Adipocyte (in vitro differentiated cells): ENCODE measurements at regions not wholly inside any gene's neighbourhood (a gene's known extent, or its start where the extent isn't known, plus 50 kb on each side); places are given as distances from the start of the nearest gene placed in this dataset.

Experiments
- DNase-seq: peaks from one replicate; pipeline ENCODE4 v3.0.0-alpha.2; 2015; ENCODE audit warnings: low read depth
- H3K27me3 ChIP-seq: replicated peaks from 2 replicates; pipeline ENCODE4 v1.7.0; 2013; ENCODE audit warnings: mild to moderate bottlenecking, low read length, moderate library complexity; ENCODE audit not compliant: control insufficient read depth, insufficient read depth
- H3K36me3 ChIP-seq: 2 replicates; pipeline ENCODE4 v1.7.0; 2013; ENCODE audit warnings: low read length, mild to moderate bottlenecking, moderate library complexity; ENCODE audit not compliant: control insufficient read depth, insufficient read depth, severe bottlenecking
- H3K4me1 ChIP-seq: 2 replicates; pipeline ENCODE4 v1.7.0; 2013; ENCODE audit warnings: mild to moderate bottlenecking, low read length, moderate library complexity; ENCODE audit not compliant: control insufficient read depth, insufficient read depth
- H3K4me3 ChIP-seq: 2 replicates; pipeline ENCODE4 v1.7.0; 2013; ENCODE audit warnings: mild to moderate bottlenecking, low read length, moderate library complexity
- H3K9ac ChIP-seq: 2 replicates; pipeline ENCODE4 v1.7.0; 2013; ENCODE audit warnings: mild to moderate bottlenecking, low read length, moderate library complexity
- H3K9me3 ChIP-seq: 2 replicates; pipeline ENCODE4 v1.7.0; 2013; ENCODE audit warnings: mild to moderate bottlenecking, low read length, moderate library complexity; ENCODE audit not compliant: control insufficient read depth

DNA sequence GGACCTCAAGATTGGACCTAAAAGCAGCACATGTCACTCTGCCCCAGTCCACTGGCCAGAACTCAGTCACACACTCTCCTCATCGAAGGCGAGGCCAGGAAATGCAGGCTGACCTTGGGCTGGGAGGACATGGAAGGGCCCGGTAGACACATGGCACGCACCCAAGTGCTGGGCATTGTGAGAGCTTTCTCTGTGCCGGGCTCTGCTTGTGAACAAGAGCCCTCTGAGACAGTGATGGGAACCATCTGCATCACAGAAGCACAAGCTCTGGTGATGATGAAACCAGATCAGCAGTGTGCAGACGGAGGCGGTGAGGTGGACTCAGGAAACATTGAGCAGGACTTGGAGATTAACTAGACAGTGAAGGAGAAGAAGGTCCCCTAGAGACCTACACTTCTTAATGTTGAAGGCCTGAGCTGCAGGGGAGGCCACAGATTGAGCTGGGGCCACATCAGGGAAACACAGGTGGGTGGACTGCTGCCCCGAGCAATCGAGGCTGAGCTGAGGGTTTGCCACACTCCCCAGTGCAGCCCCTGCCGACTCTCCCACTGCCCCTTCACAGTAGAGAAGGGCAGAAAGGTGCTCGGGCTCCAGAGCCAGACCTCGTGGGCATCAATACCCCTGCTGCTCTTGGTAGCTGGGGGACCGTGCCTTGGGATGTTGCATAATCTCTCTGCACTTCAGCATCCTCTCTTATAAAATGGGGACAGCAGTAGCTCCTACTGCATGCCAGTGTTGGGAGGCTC lies 1460.5 kb downstream of the TBC1D22A start:
- DNase-seq, result no peak
- Histone ChIP-seq H3K9ac (no peak overlapping the region), H3K36me3 (no peaks in the 10 kb centered on the region), H3K4me3 (no peak overlapping the region), H3K9me3 (peaks cover 16% of the 10 kb centered on the region), H3K4me1 (no peaks in the 10 kb centered on the region), H3K27me3 (no peaks in the 10 kb centered on the region)

DNA sequence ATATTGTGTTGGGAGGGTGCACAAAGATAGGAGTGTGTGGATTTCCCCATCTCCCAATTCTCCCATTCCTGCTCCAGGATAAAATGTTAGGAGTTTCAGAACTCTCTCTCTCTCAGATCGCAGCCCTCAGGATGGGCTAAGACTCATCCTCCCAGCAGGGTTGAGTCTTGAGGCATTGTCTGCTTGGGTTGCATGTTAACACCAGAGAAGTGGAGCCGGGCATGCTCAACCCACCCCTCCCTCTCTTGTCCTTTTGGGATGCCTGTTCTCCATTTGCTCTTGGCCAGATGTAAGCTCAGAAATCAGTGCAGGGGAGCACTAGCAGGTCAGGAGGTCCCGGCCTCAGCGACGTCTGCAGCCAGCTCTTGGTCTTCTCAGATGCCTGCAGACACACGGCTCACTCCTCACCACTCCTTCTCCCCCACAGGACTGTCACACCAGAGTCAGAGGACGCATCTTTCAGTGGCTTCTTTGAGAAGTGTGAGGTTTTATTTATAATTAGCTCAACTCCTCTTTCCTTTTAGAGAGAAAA lies 1456.5 kb downstream of the TBC1D22A start:
- DNase-seq, result no peak
- Histone ChIP-seq H3K9me3 (peaks cover 21% of the 10 kb centered on the region), H3K9ac (no peak overlapping the region), H3K4me1 (no peaks in the 10 kb centered on the region), H3K36me3 (no peaks in the 10 kb centered on the region), H3K27me3 (no peaks in the 10 kb centered on the region), H3K4me3 (no peak overlapping the region)

DNA sequence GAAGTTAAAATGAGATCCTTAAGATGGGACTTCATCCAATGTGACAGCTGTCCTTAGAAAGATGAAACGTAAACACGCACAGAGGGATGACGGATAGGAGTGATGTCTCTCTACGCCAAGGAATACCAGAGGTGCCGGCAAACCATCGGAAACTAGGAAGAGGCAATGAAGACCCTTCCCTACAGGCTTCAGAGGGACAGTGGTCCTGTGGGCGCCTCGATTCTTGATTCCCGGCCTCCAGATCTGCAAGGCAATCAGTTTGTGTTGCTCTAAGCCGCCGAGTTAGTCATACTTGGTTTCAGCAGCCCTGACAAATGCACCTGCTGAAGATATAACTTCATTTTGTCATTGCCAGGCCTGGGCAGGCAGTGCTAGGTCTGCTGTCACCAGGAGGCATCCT lies 1455.1 kb downstream of the TBC1D22A start:
- Histone ChIP-seq H3K36me3 (no peaks in the 10 kb centered on the region), H3K9ac (no peak overlapping the region), H3K27me3 (no peaks in the 10 kb centered on the region), H3K4me3 (no peak overlapping the region), H3K4me1 (no peaks in the 10 kb centered on the region), H3K9me3 (peaks cover 21% of the 10 kb centered on the region)
- DNase-seq, result no peak

DNA sequence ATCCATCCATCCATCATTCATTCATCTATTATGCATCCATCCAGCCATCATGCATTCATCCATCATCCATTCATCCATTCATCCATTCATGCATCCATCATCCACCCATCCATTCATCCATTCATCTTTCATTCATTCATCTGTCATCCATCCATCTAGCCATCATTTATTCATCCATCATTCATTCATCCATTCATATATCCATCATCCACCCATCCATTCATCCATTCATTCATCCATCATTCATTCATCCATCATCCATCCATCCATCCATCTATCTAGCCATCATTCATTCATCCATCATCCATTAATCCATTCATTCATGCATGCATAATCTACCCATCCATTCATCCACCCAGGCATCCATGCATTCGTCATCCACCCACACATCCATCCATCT lies 1450.3 kb downstream of the TBC1D22A start:
- no peak overlapping the region for H3K4me3 ChIP-seq
- H3K36me3 ChIP-seq, result no peaks in the 10 kb centered on the region

DNA sequence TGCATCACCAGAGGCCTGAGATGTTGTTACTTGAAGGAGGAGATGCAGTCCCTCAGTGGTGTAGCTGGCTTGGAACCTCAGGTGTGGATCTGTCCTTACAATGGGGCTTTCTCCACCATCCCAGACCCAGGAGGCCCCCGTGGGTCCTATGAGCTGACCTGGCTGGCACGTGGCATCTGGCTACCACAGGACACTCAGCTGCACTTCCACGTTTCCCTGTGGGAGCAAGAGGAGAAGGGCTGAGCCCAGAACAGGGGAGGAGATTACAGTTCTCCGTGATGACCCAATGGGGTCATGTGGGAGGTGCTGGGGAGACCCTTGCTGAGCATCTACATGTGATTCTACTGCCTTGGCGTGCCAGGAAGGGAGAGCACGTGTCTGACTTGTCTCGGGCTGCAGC lies 1448.4 kb downstream of the TBC1D22A start:
- H3K9me3 ChIP-seq, result no peaks in the 10 kb centered on the region
- H3K9ac ChIP-seq, result no peak overlapping the region
- no peak for DNase-seq
- no peak overlapping the region for H3K4me3 ChIP-seq
- H3K36me3 ChIP-seq, result no peaks in the 10 kb centered on the region
- H3K27me3 ChIP-seq, result peaks cover 3% of the 10 kb centered on the region
- no peaks in the 10 kb centered on the region for H3K4me1 ChIP-seq

More for the DNA sequence above, 1450.3 kb downstream of the TBC1D22A start:
- Histone ChIP-seq H3K9me3 (peaks cover 4% of the 10 kb centered on the region), H3K9ac (no peak overlapping the region), H3K27me3 (peaks cover 3% of the 10 kb centered on the region), H3K4me1 (no peaks in the 10 kb centered on the region)
- no peak for DNase-seq

DNA sequence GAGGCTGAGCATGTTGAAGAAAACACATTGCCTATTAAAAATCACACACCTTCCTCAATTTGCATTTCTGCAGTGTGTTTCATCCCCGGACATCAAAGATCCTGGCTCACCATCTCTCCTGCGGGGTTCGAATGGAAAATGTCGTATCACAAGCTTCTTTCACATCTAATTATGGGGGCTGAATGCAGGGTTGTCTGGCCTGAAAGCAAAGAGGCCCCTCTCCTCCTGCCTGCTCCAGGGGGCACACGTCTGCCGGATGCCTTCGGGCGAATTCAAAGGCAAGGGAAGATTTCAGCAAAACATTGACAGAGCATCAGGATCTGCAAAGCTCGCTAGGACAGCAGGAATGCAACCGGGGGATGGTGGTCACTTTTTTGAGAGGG lies 1447.7 kb downstream of the TBC1D22A start:
- Histone ChIP-seq H3K27me3 (peaks cover 3% of the 10 kb centered on the region), H3K9ac (no peak overlapping the region), H3K9me3 (no peaks in the 10 kb centered on the region), H3K36me3 (no peaks in the 10 kb centered on the region), H3K4me1 (no peaks in the 10 kb centered on the region), H3K4me3 (no peak overlapping the region)
- no peak for DNase-seq

DNA sequence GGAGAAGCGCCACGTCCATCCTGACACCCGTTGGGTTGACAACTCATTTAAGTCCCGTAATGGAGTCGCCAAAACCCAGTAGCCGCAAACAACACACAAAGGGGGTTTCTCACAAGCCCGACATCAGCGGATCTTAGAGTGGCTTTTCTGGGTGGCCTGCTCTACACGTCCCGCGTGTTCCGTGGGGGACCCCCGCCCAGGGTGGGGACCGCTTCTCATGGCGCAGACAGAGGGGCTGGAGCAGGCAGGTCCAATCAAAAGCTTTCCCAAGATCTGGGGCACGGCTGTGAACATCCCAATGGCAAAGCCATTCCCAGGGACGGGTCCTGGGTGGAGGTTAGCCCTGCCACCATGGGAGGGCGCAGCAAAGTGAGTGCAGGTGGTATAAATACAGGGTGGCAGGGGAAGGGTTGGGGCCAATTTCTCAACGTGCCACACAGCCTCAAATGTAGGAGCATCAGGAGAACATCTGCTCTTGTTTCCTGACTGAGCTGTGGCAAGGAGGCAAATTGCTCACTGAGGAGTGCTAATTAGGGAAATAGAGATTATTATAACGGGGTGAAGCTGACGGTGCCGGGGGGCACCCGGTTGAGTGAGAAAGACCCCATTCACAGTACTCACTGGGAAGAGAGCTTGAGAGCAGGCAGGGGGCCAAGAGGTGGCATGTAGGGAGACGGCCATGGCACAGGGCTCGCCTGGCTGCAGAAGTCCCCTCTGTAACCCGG lies 1447.2 kb downstream of the TBC1D22A start:
- H3K36me3 ChIP-seq, result no peaks in the 10 kb centered on the region
- H3K9me3 ChIP-seq, result no peaks in the 10 kb centered on the region
- no peaks in the 10 kb centered on the region for H3K4me1 ChIP-seq
- no peak overlapping the region for H3K9ac ChIP-seq
- no peak overlapping the region for H3K4me3 ChIP-seq
- no peak for DNase-seq
- peaks cover 3% of the 10 kb centered on the region for H3K27me3 ChIP-seq

DNA sequence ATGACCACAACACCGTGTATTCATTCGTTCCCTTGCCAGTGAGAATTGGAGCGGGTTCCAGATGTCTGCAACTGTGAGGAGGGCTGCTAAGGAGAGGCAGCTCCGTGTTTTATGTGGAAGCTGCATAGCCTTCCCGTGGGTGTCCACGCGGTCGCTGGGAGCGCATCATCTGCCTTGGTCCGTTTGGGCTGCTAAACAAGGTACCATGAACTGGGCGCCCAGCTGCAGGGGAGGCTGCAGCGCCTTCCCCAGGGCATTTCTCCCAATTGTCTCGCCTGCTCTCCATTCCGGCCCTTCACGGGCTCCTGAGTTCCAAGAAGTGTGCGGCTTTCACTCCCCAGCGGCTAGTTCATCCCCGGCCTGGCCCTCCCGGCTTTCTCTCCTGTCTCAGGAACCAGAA lies 1446.4 kb downstream of the TBC1D22A start:
- H3K36me3 ChIP-seq, result no peaks in the 10 kb centered on the region
- peaks cover 3% of the 10 kb centered on the region for H3K27me3 ChIP-seq
- H3K4me1 ChIP-seq, result no peaks in the 10 kb centered on the region
- no peak overlapping the region for H3K4me3 ChIP-seq
- H3K9me3 ChIP-seq, result no peaks in the 10 kb centered on the region
- H3K9ac ChIP-seq, result no peak overlapping the region
- DNase-seq, result no peak

DNA sequence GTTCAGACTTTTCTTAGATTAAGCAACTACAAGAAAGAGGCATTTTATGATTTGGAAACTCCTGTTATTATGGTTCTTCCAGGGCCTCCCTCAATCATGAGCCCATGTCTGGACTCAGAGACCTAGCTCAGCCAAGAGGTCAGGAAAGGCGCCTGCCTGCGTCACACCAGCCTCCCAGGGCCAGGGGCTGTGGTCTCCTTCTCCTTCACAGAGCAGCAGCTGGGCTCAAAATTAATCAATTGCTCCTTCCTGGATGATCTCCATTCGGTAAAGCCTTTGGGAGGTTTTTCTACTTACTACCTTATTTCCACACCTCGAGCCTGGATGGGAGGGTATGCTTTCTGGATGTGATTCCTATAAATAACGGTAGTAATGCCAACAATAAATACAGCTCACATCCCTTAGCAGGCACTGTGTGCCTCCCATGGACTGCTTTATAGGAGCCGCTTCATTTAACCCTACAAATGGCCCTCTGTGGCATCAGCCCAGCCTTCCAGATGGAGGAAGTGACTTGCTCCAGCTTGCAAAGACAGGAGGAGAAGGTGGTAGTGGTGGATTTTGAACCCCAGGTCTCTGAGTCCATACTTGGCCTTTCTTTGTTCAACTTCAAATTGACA lies 1445.6 kb downstream of the TBC1D22A start:
- H3K9me3 ChIP-seq, result no peaks in the 10 kb centered on the region
- no peak overlapping the region for H3K4me3 ChIP-seq
- no peak overlapping the region for H3K9ac ChIP-seq
- no peaks in the 10 kb centered on the region for H3K36me3 ChIP-seq
- DNase-seq, result no peak
- H3K4me1 ChIP-seq, result no peaks in the 10 kb centered on the region
- H3K27me3 ChIP-seq, result peaks cover 3% of the 10 kb centered on the region

DNA sequence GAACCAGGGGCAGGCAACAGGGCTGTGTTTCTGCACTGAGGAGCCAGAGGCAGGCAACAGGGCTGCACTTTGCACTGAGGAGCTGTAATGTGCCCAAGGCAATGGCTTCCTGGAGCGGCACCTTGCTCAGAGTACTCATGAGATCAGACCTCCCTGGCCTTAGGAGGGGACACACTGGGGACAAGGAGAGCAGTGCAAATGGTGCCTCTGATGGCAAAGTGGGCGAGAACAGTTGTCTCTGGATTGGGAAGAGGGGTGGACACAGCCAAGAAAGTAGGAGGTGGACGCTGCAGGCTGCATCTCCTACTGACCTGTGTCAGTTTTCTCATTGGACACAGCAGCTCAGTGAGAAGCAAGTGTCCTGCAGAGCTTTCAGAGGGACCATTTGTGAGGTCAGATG lies 1443.3 kb downstream of the TBC1D22A start:
- DNase-seq, result no peak
- Histone ChIP-seq H3K36me3 (no peaks in the 10 kb centered on the region), H3K27me3 (peaks cover 3% of the 10 kb centered on the region), H3K9me3 (no peaks in the 10 kb centered on the region), H3K4me1 (no peaks in the 10 kb centered on the region), H3K9ac (no peak overlapping the region), H3K4me3 (no peak overlapping the region)

DNA sequence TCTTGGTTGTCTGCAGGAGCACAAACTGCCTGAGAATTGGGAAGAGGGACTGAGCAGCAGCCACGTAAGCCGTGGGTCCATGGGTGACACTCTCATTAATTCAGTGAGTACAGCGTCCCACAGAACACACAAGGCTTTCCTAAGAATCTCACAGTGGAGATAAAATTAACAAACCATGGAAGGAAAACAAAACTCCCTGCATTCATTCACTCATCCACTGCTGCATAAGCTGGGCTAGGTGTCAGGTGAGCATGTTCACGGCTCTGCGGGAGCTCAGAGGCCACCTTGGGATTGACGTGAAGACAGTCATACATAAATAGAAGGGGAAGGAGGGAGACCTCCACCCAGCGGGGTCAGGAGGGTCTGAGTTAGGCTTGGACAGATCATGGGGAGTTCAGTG lies 1442.7 kb downstream of the TBC1D22A start:
- DNase-seq, result no peak
- no peaks in the 10 kb centered on the region for H3K36me3 ChIP-seq
- H3K9me3 ChIP-seq, result no peaks in the 10 kb centered on the region
- H3K9ac ChIP-seq, result no peak overlapping the region
- H3K27me3 ChIP-seq, result peaks cover 3% of the 10 kb centered on the region
- H3K4me3 ChIP-seq, result no peak overlapping the region
- no peaks in the 10 kb centered on the region for H3K4me1 ChIP-seq
